GM12892 (cell line): ENCODE measurements at regions not wholly inside any gene's neighbourhood (a gene's known extent, or its start where the extent isn't known, plus 50 kb on each side); places are given as distances from the start of the nearest gene placed in this dataset.

Experiments used
- POLR2A ChIP-seq: IDR thresholded peaks from 2 replicates; pipeline ENCODE4 v1.6.1; 2011; ENCODE audit warnings: low read depth, low read length, control low read depth
- POLR2AphosphoS5 ChIP-seq: IDR thresholded peaks from 2 replicates; pipeline ENCODE4 v1.6.1; 2011; ENCODE audit warnings: low read depth, low read length, control low read depth
- TAF1 ChIP-seq: IDR thresholded peaks from 2 replicates; pipeline ENCODE4 v1.6.1; 2011; ENCODE audit warnings: low read depth, mild to moderate bottlenecking, control low read depth, low read length, borderline replicate concordance

DNA sequence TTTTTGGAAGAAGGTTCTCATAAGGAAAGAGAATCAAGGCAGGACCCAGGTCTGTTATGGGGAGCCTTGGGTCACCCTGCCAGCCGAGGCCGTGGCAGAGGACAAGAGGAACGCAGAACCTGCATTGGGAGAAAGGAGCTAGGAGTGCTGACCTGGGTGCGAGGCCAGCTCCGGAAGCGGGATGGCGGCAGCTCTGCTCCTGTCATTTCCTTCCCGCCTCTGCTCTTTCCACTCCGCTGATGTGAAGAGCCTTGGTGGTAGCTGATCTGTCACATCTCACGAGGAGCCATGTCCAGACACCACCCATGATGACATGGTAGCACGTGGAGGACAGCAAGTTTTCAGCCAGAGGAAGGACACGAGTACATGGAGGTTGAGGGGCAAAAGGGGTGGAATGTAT, 109.5 kb upstream of the COL5A1 start:
- TF ChIP-seq POLR2A (no peak), TAF1 (no peak), POLR2AphosphoS5 (no peak)
